Ascending aorta (tissue), 2 donors: ENCODE measurements at regions not wholly inside any gene's neighbourhood (a gene's known extent, or its start where the extent isn't known, plus 50 kb on each side); places are given as distances from the start of the nearest gene placed in this dataset.

Experiments
- DNase-seq, 2 donors: peaks; one replicate each; pipeline ENCODE4 v3.0.0-alpha.2; 2019; ENCODE audit warnings: low spot score in 2 of 2
- H3K27ac ChIP-seq, 2 donors: fragments of 200-600 bp; sonication (generic); one replicate each; pipeline ENCODE4 v1.5.1; 2016 to 2017; ENCODE audit warnings: mild to moderate bottlenecking in 1 of 2
- H3K27me3 ChIP-seq: fragments of 200-600 bp; sonication (generic); one replicate; pipeline ENCODE4 v1.5.1; 2017
- H3K36me3 ChIP-seq, 2 donors: fragments of 200-600 bp; sonication (generic); one replicate each; pipeline ENCODE4 v1.5.1; 2016
- H3K4me1 ChIP-seq, 2 donors: fragments of 200-600 bp; sonication (generic); one replicate each; pipeline ENCODE4 v1.5.1; 2016 to 2017; ENCODE audit warnings: mild to moderate bottlenecking in 1 of 2
- H3K4me3 ChIP-seq, 2 donors: fragments of 200-600 bp; sonication (generic); one replicate each; pipeline ENCODE4 v1.5.1; 2016 to 2017; ENCODE audit warnings: mild to moderate bottlenecking in 1 of 2
- H3K9me3 ChIP-seq, 2 donors: fragments of 200-600 bp; sonication (generic); one replicate each; pipeline ENCODE4 v1.5.1; 2016
- intact Hi-C: fragments of 100-400 bp; cut with DNase I; formaldehyde crosslinking; loops from one replicate; pipeline ENCODE4 v1.15.1; 2023
- TF ChIP-seq, protein P1 (sequence below), 3 experiments: fragments of 200-600 bp in 2 of 3; fragments of 450-650 bp in 1 of 3; sonication (generic) in 2 of 3; IDR thresholded peaks; one replicate each; pipeline ENCODE4 v1.5.1; 2016 to 2019; ENCODE audit warnings: antibody characterized with exemption in 3 of 3, mild to moderate bottlenecking in 1 of 3, moderate library complexity in 1 of 3

GRCh38 chr4:186360551-186360950, 94.6 kb downstream of the F11 start:
- DNase-seq: no peak
- Histone ChIP-seq H3K27ac (no peak overlapping the region), H3K4me3 (no peak overlapping the region), H3K4me1 (no peaks in the 10 kb centered on the region), H3K36me3 (no peaks in the 10 kb centered on the region), H3K27me3 (no peaks in the 10 kb centered on the region), H3K9me3 (peaks cover 0 to 3% of the 10 kb centered on the region in 2 donors)
- intact Hi-C loops: no loop called here
- TF ChIP-seq, protein P1, sequence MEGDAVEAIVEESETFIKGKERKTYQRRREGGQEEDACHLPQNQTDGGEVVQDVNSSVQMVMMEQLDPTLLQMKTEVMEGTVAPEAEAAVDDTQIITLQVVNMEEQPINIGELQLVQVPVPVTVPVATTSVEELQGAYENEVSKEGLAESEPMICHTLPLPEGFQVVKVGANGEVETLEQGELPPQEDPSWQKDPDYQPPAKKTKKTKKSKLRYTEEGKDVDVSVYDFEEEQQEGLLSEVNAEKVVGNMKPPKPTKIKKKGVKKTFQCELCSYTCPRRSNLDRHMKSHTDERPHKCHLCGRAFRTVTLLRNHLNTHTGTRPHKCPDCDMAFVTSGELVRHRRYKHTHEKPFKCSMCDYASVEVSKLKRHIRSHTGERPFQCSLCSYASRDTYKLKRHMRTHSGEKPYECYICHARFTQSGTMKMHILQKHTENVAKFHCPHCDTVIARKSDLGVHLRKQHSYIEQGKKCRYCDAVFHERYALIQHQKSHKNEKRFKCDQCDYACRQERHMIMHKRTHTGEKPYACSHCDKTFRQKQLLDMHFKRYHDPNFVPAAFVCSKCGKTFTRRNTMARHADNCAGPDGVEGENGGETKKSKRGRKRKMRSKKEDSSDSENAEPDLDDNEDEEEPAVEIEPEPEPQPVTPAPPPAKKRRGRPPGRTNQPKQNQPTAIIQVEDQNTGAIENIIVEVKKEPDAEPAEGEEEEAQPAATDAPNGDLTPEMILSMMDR (IDR thresholded peaks at IDR 0.05): no peak

DNA sequence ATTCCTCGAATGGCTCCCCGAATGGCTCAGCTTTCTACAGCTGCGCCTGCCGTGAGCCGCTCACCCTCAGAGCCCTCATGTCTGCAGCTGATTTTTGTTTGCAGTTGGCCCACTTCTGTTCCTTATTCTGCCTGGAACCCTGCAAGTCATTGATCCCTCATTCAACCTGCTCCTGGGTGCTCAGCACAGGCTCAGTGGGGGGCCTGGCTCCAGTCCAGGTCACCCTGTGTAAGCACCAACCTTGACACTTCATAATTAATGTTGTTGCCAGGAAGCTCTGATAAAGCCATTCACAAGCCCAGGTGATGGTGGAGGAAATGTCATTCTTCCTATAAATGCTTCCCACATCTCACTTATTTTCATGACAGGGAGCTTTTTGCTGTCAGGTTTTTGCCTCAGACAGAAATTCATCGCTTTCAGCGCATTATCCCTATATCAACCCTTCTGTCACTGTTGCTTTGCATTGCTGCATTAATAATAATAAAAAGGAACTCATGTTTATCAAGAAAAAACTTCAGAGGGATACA, 85.7 kb downstream of the F11 start:
- intact Hi-C loops: no loop called here
- TF ChIP-seq, protein P1 (IDR thresholded peaks at IDR 0.05): no peak
- no peak for DNase-seq
- Histone ChIP-seq H3K27me3 (no peaks in the 10 kb centered on the region), H3K4me1 (no peaks in the 10 kb centered on the region), H3K36me3 (no peaks in the 10 kb centered on the region), H3K9me3 (no peaks in the 10 kb centered on the region), H3K27ac (no peak overlapping the region), H3K4me3 (no peak overlapping the region)

DNA sequence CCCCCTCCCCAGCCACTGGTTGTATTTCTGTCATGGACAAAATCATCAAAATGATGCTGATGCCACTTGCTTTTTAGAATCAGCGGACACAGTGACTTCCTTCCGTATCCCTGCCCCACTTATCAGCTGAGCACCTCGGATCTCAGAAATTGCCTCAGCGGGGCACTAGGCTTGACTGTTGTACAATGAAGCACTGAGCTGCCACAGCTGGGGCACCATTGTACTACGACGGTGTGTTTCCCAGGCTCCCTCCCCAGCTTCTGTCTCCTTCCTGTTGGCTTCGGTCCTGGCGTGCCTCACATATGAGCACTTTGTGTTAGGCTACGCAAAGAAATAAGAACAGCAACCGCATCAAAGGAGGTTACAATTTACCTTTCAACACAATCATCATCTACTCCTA, 82.4 kb downstream of the F11 start:
- TF ChIP-seq, protein P1 (IDR thresholded peaks at IDR 0.05): no peak
- Histone ChIP-seq H3K27ac (no peak overlapping the region), H3K36me3 (no peaks in the 10 kb centered on the region), H3K27me3 (no peaks in the 10 kb centered on the region), H3K4me1 (no peaks in the 10 kb centered on the region), H3K9me3 (no peaks in the 10 kb centered on the region), H3K4me3 (no peak overlapping the region)
- DNase-seq: no peak
- intact Hi-C loops: no loop called here

DNA sequence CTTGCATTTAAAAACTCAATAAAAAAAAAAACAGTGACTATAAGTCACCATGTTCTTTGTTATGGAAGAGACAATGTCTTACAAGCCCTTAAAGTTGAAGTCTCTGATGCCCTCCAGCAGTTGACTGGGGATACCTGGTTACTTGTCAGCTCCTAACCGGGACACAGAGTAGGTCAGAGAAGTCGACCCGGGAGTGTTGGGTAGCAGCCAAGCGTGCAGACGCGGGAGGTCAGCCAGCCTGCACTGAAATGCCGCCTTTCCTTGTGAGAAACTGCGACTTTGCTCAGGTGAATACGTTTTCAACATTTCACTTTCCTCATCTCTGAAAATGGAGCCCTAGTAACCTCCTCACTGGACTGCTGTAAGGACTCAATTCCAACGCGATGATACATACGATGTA, 81.8 kb downstream of the F11 start:
- intact Hi-C loops: no loop called here
- Histone ChIP-seq H3K27me3 (no peaks in the 10 kb centered on the region), H3K4me1 (no peaks in the 10 kb centered on the region), H3K4me3 (no peak overlapping the region), H3K36me3 (no peaks in the 10 kb centered on the region), H3K9me3 (no peaks in the 10 kb centered on the region), H3K27ac (no peak overlapping the region)
- no peak for DNase-seq
- TF ChIP-seq, protein P1 (IDR thresholded peaks at IDR 0.05): no peak

DNA sequence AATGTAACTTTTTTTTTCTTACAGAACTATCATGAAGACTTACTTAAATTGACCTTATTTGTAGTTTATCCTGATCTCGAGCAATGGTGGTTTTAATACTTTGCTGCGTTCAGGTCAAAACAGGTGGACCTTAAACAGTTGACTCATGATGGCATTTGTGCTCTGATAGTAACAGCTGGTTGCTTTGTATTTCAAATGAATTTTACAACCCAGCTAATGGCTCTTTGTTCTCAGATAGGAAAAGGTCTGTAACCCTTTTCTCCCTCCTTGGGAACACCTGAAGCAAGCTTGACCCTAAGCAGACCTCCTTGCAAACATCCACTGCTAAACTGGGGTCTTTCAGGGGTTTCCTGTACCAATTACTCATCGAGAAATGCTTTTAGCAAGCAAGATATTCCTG, 79.2 kb downstream of the F11 start:
- TF ChIP-seq, protein P1 (IDR thresholded peaks at IDR 0.05): no peak
- intact Hi-C loops: no loop called here
- H3K27me3 ChIP-seq: no peaks in the 10 kb centered on the region
- no peak for DNase-seq
- no peak overlapping the region for H3K4me3 ChIP-seq
- H3K36me3 ChIP-seq: no peaks in the 10 kb centered on the region
- H3K4me1 ChIP-seq: no peaks in the 10 kb centered on the region
- no peaks in the 10 kb centered on the region for H3K9me3 ChIP-seq
- no peak overlapping the region for H3K27ac ChIP-seq

GRCh38 chr4:186342582-186342981, 76.6 kb downstream of the F11 start:
- no peak for DNase-seq
- no peaks in the 10 kb centered on the region for H3K4me1 ChIP-seq
- intact Hi-C loops: no loop called here
- H3K4me3 ChIP-seq: no peak overlapping the region
- no peaks in the 10 kb centered on the region for H3K9me3 ChIP-seq
- TF ChIP-seq, protein P1 (IDR thresholded peaks at IDR 0.05): no peak
- no peaks in the 10 kb centered on the region for H3K27me3 ChIP-seq
- H3K27ac ChIP-seq: no peak overlapping the region
- H3K36me3 ChIP-seq: no peaks in the 10 kb centered on the region
